Mesothelial cell of epicardium (in vitro differentiated cells): ENCODE measurements at regions not wholly inside any gene's neighbourhood (a gene's known extent, or its start where the extent isn't known, plus 50 kb on each side); places are given as distances from the start of the nearest gene placed in this dataset.

Experiments used
- DNase-seq, 2 experiments: peaks; one replicate each; pipeline ENCODE4 v3.0.0; 2021; ENCODE audit warnings: low spot score in 2 of 2; ENCODE audit not compliant: unreplicated experiment in 2 of 2
- H3K27ac Mint-ChIP-seq: 2 replicates; pipeline ENCODE4 v1.8.0; 2021; ENCODE audit warnings: mixed read lengths
- H3K27me3 Mint-ChIP-seq: 2 replicates; pipeline ENCODE4 v1.8.0; 2021; ENCODE audit warnings: low read depth, mixed read lengths
- H3K36me3 Mint-ChIP-seq: 2 replicates; pipeline ENCODE4 v1.8.0; 2021; ENCODE audit warnings: mixed read lengths
- H3K4me1 Mint-ChIP-seq: 2 replicates; pipeline ENCODE4 v1.8.0; 2021; ENCODE audit warnings: mixed read lengths
- H3K4me3 Mint-ChIP-seq: 2 replicates; pipeline ENCODE4 v1.8.0; 2021; ENCODE audit warnings: mild to moderate bottlenecking, moderate library complexity, mixed read lengths
- H3K9me3 Mint-ChIP-seq: 2 replicates; pipeline ENCODE4 v1.8.0; 2021; ENCODE audit warnings: mixed read lengths
- TF ChIP-seq, protein P1 (sequence below): fragments of 200-600 bp; sonication (generic); IDR thresholded peaks from one replicate; pipeline ENCODE4 v1.5.0; 2021; ENCODE audit warnings: antibody characterized with exemption; ENCODE audit not compliant: unreplicated experiment

DNA sequence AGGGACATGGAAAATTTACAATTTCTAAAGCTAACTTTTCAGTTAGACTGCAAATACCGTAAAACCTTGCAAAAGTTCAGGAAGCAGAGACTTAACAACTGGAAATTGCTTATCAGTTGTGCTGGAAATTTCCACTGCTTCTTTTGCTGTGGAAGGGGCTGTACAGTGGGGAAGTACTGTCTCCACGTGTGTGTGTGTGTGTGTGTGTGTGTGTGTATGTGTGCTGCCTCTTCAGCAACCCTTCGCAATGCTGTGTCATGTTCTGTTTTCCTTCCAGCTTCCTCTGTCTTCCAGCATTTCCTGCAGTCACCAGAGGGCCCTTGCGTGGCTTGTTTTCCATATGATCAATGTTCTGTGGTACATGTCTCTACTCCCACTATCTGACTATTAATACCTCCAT lies 87.5 kb upstream of the RANBP3L start:
- H3K4me1 Mint-ChIP-seq = peaks cover 25% of the 10 kb centered on the region
- H3K27me3 Mint-ChIP-seq = no peaks in the 10 kb centered on the region

DNA sequence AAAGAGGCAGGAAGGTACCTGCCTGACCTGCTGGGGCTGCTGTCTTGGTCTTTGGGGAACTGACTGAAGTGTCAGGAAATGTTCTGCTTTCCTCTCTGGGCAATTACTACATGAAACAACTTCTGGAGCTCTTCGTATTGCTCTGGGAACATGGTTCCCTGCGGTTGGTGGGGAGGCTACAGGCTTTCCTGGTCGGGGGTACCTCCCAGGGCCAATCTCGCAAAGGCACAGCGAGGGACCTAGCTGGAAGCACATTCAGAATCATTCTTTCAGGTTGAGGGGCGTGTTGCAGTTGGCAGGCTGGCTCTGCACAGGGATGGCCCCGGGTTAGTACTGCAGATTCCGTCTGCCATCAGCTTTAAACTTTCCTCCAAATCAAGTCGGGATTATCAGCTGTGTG lies 88.9 kb upstream of the RANBP3L start:
- no peaks in the 10 kb centered on the region for H3K27me3 Mint-ChIP-seq
- H3K36me3 Mint-ChIP-seq = no peaks in the 10 kb centered on the region
- H3K27ac Mint-ChIP-seq = no peak overlapping the region
- peaks cover 28% of the 10 kb centered on the region for H3K4me1 Mint-ChIP-seq
- H3K9me3 Mint-ChIP-seq = no peaks in the 10 kb centered on the region
- TF ChIP-seq, protein P1, sequence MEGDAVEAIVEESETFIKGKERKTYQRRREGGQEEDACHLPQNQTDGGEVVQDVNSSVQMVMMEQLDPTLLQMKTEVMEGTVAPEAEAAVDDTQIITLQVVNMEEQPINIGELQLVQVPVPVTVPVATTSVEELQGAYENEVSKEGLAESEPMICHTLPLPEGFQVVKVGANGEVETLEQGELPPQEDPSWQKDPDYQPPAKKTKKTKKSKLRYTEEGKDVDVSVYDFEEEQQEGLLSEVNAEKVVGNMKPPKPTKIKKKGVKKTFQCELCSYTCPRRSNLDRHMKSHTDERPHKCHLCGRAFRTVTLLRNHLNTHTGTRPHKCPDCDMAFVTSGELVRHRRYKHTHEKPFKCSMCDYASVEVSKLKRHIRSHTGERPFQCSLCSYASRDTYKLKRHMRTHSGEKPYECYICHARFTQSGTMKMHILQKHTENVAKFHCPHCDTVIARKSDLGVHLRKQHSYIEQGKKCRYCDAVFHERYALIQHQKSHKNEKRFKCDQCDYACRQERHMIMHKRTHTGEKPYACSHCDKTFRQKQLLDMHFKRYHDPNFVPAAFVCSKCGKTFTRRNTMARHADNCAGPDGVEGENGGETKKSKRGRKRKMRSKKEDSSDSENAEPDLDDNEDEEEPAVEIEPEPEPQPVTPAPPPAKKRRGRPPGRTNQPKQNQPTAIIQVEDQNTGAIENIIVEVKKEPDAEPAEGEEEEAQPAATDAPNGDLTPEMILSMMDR = no peak
- no peak overlapping the region for H3K4me3 Mint-ChIP-seq
- DNase-seq = no peak

More for the DNA sequence above, 87.5 kb upstream of the RANBP3L start:
- Mint-ChIP-seq H3K4me3 (no peak overlapping the region), H3K9me3 (no peaks in the 10 kb centered on the region), H3K36me3 (no peaks in the 10 kb centered on the region), H3K27ac (peak overlapping the region; percentile 32)
- DNase-seq = no peak
- TF ChIP-seq, protein P1 = no peak

DNA sequence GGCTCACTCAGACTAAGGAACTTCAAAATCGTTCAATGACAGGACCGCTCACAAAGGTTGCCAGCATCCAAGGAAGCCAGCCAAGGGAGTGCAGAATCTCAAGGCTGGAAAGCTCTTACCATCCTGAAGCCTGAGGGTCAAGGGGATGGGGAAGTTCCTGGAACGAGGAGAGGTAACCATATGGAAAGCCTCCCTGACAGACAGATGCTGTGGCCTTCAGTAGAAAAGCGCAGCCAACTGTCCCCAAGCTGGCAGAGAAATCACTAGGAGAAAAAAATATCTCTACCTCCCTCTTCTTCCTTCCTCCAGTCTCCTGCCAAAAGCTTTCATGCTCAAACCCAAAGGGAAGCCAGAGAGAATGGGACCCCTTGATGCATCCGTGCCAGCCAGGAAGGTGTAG lies 90.5 kb upstream of the RANBP3L start:
- Mint-ChIP-seq H3K27me3 (no peaks in the 10 kb centered on the region), H3K27ac (no peak overlapping the region), H3K4me3 (no peak overlapping the region), H3K36me3 (no peaks in the 10 kb centered on the region), H3K9me3 (no peaks in the 10 kb centered on the region), H3K4me1 (peaks cover 40% of the 10 kb centered on the region)
- TF ChIP-seq, protein P1 = no peak
- no peak for DNase-seq

DNA sequence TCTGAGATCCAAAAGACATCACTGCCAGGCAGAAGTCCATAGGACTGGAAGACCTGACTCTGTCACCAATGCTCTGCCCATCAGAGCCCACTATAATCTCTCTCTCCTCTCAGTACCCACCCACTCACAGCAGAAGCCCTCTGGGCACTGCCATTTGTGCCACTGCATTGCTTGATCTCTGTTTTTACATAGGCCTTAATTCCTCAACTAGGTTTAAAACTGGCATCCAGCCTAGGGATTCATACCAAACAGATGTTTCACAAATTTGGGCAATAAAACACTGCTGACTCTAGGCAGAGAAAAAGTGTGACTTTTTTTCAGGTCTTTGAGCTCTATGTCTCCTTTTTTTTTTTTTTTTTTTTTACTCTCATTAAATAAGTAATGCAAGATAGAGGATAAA lies 91.1 kb upstream of the RANBP3L start:
- TF ChIP-seq, protein P1 = no peak
- Mint-ChIP-seq H3K4me3 (no peak overlapping the region), H3K27me3 (no peaks in the 10 kb centered on the region), H3K4me1 (peaks cover 43% of the 10 kb centered on the region), H3K27ac (no peak overlapping the region), H3K36me3 (no peaks in the 10 kb centered on the region), H3K9me3 (no peaks in the 10 kb centered on the region)
- no peak for DNase-seq

DNA sequence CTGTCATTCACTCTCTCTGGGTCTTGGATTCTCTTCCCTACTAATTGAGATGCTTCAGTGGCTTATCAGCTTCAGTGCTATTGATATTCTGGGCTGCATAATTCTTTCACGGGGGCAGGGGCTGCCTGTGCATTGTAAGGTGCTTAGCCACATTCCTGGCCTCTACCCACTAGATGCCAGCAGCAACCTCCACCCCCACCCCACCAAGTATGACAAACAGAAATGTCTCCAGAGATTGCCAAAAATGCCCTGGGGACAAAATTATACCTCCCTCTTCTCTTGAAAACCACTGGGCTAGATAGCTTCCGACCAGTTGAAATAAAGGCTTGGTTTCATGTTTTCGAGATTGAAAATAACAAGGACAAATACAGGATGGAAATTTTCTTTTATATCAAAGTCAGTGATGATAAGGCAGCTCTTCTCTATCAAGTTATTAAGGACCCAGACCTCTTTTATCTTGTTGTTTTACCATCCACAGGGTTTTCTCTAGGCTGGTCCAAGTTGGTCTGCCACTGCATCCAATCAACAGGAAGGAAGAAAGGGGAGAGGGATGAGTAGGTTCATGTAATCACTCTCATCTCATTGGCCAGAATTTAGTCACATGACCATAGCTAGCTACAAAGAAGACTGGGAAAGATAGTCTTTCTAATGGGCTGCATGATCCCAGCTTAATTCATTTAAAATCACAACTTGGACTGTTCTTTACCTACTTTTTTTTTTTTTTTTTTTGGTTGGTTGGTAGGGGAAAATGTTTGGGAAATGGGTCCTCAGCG lies 92.1 kb upstream of the RANBP3L start:
- no peaks in the 10 kb centered on the region for H3K27me3 Mint-ChIP-seq
- no peaks in the 10 kb centered on the region for H3K9me3 Mint-ChIP-seq
- DNase-seq = no peak
- H3K4me1 Mint-ChIP-seq = peaks cover 46% of the 10 kb centered on the region
- TF ChIP-seq, protein P1 = no peak
- H3K27ac Mint-ChIP-seq = no peak overlapping the region
- no peak overlapping the region for H3K4me3 Mint-ChIP-seq
- no peaks in the 10 kb centered on the region for H3K36me3 Mint-ChIP-seq
